Posterior cingulate gyrus (tissue), 11 donors: ENCODE measurements at regions not wholly inside any gene's neighbourhood (a gene's known extent, or its start where the extent isn't known, plus 50 kb on each side); places are given as distances from the start of the nearest gene placed in this dataset.
A peak's percentile ranks its signal among the peaks of the same experiment; 100 is the strongest.

Experiments used
- DNase-seq, 10 donors: peaks; one replicate each; pipeline versions ENCODE4 v3.0.0 to v3.0.0-alpha.2; 2020 to 2021; ENCODE audit warnings: mixed read lengths in 3 of 10
- intact Hi-C: fragments of 100-400 bp; cut with DNase I; formaldehyde crosslinking; loops from one replicate; pipeline ENCODE4 v1.15.1; 2023

DNA sequence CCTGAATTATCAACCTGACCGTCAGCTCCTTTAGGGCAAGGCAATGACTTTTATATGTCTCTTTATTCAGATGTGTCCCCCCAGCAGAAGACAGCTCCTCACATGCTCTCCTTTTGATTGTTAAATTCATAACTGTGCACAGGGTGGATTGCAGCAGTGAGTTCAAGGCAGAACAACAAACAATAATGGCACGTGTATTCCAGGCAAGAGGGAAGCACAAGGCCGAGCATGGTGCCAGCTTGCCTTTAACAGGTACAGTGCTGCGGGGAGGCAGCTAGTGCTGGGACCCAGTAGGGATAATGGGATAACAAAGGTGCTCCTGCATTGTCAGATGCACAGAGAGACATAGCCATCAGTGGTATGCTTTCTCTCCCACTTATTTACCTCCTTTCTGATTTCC lies 248.4 kb downstream of the RHOU start:
- intact Hi-C loops, result no loop called here

DNA sequence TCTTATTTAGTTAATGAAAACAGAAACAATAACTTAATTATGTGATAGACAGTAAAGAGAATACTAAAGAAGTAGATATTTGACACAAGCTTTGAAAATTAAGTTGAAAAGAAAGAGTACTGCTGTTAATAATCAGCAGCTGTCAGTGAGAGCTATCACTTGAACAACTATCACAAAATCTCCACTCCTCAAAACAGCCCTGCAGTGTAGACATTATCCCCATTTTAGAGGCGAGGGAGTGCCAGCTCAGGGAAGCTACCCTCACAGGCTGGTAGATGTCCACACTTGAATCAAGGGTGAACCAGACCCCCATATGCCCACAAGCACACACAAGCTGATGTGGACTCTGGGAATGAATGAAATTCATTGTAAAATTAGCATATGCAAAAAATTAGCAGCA lies 248.8 kb downstream of the RHOU start:
- DNase-seq, result no peak
- intact Hi-C loops, result no loop called here

More for the DNA sequence above, 248.4 kb downstream of the RHOU start:
- no peak for DNase-seq

DNA sequence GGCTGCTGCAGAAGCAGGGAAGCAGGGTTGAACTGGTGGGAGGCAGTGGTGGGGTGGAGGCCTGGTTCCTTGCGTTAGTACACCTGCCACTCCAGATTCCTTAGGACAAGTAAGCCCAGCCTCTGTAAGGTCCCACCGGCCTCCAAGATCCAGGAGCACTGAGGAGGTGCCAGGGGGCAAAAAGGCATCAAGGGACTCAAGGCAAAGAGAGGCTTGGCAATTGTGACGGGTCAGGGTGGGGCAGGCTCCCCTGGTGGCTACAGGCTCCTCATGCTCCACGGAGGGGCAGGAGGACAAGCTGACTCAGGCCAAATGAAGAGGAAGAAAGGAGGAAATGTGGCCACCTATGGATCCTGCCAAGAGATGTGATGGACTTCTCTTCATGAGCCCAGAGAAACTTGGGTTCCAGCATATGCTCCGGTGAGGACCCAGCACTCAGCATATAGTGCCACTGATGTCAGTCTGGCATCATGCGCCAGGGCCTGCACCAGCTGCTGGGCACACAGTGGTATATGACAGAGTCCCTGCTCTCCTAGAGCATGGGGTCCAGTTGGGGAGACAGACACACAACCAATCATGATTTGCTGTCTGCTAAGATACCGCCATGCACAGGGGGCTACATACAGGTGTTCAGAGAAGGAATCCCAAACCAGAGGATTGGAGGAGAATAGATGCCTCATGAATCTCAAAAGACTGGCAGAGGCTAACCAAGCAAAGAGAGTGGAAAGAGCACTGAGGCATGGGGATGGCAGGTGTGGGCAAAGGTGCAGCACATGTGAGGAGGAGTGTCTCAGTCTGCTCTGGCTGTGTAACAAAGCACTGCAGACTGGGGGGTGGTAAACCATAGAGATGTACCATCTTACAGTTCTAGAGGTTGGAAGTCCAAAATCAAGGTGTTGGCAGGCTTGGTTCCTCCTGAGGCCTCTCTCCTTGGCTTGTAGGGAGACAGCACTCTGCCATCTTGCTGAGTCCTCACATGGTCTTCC lies 249.7 kb downstream of the RHOU start:
- intact Hi-C loops, result no loop called here
- DNase-seq, result no peak

GRCh38 chr1:228985661-228986060 lies 250.4 kb downstream of the RHOU start:
- no peak for DNase-seq
- intact Hi-C loops, result no loop called here

GRCh38 chr1:228986093-228986904 lies 251.0 kb downstream of the RHOU start:
- DNase-seq, result peak in 8 of 10 donors; percentile 45 to 92 (median 62)
- intact Hi-C loops, result no loop called here

DNA sequence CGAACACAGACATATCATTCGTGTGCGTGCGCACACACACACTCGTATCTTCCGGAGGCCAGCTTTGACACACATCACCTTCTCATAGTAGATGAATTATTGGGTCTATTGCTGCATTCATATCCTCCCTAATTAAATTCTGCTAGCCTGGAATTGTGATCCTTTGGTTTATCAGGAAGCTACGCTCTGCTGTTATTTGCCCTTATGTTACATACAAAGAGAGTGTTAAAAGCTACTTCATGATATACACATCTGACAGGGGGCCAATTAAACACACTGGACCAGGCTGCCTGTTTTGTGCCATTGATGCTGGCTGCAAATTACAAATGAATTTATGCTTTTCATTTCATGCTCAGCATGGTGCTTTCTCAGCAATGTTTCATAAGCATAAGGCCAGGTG lies 252.0 kb downstream of the RHOU start:
- intact Hi-C loops, result no loop called here
- DNase-seq, result no peak

GRCh38 chr1:228987736-228988506 lies 252.6 kb downstream of the RHOU start:
- intact Hi-C loops, result no loop called here
- no peak for DNase-seq

GRCh38 chr1:228988664-228989063 lies 253.4 kb downstream of the RHOU start:
- intact Hi-C loops, result no loop called here
- DNase-seq, result no peak

DNA sequence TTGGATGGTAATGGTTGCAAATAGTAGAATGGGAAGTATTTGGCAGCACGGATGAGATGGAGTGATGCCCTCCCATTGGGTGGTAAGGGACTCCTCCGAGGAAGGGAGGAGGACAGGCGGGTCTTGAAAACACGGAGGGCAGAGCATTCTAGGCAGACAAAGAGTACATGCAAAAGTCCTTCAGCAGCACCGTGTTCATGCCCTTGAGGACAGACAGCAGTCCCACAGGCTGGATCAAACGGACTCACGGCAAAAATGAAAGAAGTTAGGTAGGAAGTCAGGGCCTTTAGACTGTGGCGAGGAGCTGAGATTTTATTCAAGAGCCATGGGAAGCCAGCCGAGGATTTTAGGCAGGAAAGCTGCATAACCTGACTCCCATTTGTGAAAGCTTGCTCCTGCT lies 253.9 kb downstream of the RHOU start:
- DNase-seq, result no peak
- intact Hi-C loops, result no loop called here

DNA sequence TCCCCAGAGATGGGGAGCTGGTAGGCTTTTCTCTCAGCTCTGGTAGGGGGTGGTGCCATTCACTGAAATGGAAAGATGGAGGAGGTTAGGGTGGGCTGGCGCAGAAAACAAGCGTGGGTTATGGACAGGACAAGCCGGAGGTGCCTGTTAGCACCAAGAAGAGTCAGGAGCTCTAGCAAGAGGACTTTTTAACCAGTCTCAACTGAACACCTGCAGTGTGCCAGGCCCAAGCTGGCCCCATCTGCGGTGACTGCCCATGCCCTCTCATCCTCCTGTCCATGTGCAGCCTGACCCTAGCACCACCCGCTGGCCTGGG lies 254.4 kb downstream of the RHOU start:
- intact Hi-C loops, result no loop called here
- DNase-seq, result peak in 1 of 10 donors; percentile 49

- DNase-seq, result peak in 7 of 10 donors; percentile 28 to 92 (median 48)
- intact Hi-C loops, result no loop called here
These were observed 254.9 kb downstream of the RHOU start for GRCh38 chr1:228989992-228990827.

GRCh38 chr1:228990906-228991569 lies 255.8 kb downstream of the RHOU start:
- intact Hi-C loops, result no loop called here
- DNase-seq, result no peak

DNA sequence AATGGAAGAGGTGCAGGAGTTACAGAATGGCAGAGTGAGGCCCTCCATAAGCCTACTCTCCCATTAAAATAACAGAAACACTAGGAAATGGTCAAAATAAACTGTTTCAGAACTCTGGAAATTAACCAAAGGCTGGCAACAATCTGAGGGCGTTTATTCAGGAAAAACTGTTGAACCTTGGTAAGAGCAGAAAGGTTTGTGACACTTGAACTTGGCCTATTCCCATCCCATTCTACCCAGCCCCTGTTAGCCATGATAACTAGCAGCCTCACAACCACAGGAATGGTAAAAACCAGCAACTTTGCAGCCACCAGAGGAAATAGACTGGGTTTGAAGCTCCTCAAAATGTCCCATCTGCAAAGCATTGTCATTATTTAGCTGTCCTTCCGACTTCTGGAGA lies 256.8 kb downstream of the RHOU start:
- intact Hi-C loops, result no loop called here
- no peak for DNase-seq

GRCh38 chr1:228992907-228993535 lies 257.7 kb downstream of the RHOU start:
- intact Hi-C loops, result no loop called here
- no peak for DNase-seq

- intact Hi-C loops, result no loop called here
- DNase-seq, result no peak
These were observed 259.7 kb downstream of the RHOU start for GRCh38 chr1:228994676-228995594.

GRCh38 chr1:228996281-228996680 lies 261.0 kb downstream of the RHOU start:
- DNase-seq, result no peak
- intact Hi-C loops, result no loop called here

DNA sequence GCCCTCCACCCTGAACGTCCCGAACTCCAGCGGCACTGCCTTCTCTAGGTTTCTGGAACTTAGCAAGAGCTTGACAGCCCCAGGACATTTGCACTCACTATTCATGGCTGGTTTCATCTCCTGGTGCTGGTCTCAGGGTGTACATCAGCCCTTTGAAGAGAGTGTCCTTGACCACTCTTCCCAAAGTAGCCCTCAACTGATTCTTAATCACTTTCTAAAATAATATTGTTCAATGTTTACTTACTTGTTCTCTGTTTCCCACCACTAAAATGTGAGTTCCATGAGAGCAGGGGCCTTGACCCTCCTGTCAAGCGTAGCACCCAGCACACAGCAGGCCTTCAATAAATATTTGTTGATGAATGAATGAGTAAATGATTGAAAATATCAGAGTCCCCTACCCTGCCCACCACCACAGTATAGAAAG lies 262.5 kb downstream of the RHOU start:
- DNase-seq, result no peak
- intact Hi-C loops, result no loop called here

DNA sequence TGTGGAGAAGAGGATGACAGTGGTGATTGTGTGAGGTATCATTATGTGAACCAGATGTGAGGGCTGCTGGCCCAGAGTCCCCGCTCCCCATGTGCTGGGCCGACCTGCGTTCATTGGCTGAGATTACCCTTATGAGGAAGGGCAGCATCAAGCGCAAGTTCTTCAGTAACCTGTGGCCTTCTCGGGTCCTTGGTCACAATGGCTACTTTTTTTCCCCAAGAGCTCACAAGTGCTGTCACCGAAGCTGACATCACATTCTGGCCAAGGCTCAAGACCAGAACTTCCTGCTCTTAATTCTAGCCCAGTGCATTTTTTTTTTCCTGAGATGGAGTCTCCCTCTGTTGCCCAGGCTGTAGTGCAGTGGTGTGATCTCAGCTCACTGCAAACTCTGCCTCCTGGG lies 262.9 kb downstream of the RHOU start:
- intact Hi-C loops, result no loop called here
- no peak for DNase-seq
